NT2/D1 (cell line): ENCODE measurements at regions not wholly inside any gene's neighbourhood (a gene's known extent, or its start where the extent isn't known, plus 50 kb on each side); places are given as distances from the start of the nearest gene placed in this dataset.

Experiments
- SUZ12 ChIP-seq: IDR thresholded peaks from 2 replicates; pipeline ENCODE4 v1.6.1; 2011; ENCODE audit not compliant: insufficient read length, insufficient read depth; ENCODE audit errors: extremely low read depth
- YY1 ChIP-seq: IDR thresholded peaks from 2 replicates; pipeline ENCODE4 v1.6.1; 2011; ENCODE audit not compliant: insufficient read length, insufficient read depth
- ZNF274 ChIP-seq: IDR thresholded peaks from 2 replicates; pipeline ENCODE4 v1.6.1; 2011; ENCODE audit warnings: mild to moderate bottlenecking, low read depth, low read length

DNA sequence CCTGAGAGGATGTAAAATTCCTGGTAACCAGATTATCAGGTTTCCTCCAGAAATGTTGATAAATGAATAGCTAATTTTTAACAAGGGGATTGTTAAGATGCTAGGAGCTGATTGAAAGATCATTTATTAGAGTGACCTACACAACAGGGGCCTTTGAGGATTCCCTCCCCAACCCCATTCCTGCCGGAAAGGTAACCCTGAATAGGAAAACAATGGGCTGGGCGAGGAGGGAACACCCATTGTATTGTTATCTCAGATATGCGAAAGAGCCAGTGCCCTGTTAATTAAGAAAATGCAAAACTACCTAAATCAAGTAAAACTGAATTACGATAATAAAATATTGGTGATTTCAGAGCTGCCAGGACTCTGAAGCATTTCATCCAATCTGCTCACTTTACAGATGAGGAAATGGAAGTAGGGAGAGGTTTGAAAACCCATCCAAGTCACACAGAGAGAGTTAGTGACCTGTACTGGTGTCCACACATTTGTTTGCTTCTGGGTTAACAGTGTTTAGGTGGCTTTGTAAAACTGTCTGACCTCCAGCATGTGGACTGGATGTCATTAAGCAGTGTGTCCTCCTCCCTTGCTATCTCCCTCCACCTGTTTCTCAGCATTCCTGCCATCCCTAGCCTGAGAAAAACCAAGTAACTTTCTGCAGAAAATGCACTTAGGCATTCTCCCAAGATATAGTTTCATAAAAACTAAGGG lies 214.8 kb downstream of the TTC6 start:
- TF ChIP-seq YY1 (no peak), ZNF274 (no peak), SUZ12 (no peak)
